Astrocyte (in vitro differentiated cells and primary cell): ENCODE measurements at regions not wholly inside any gene's neighbourhood (a gene's known extent, or its start where the extent isn't known, plus 50 kb on each side); places are given as distances from the start of the nearest gene placed in this dataset.
"Not testable (repeated sequence)": the region's sequence is repeated elsewhere in the genome, so short reads cannot be mapped to it uniquely, and the experiment has no call there.

Experiments
- DNase-seq: peaks from one replicate; pipeline ENCODE4 v3.0.0-alpha.2; 2010; ENCODE audit warnings: low read depth
- FAIRE-seq: peaks from 2 replicates; lab custom pipeline; 2011; peaks lifted over from hg19 to GRCh38; lab: Jason Lieb, UNC
- H2AFZ ChIP-seq: 2 replicates; pipeline ENCODE4 v1.6.0; 2012; ENCODE audit warnings: low read depth, low read length, inconsistent platforms
- H3K27ac ChIP-seq: 2 replicates; pipeline ENCODE4 v1.5.1; 2011; ENCODE audit warnings: low read depth, low read length, inconsistent platforms
- H3K27me3 ChIP-seq: 2 replicates; pipeline ENCODE4 v1.6.0; 2011; ENCODE audit warnings: low read length, inconsistent platforms; ENCODE audit not compliant: insufficient read depth
- H3K36me3 ChIP-seq: 2 replicates; pipeline ENCODE4 v1.5.1; 2011; ENCODE audit warnings: low read length, inconsistent platforms; ENCODE audit not compliant: insufficient read depth
- H3K4me1 ChIP-seq: 2 replicates; pipeline ENCODE4 v1.5.1; 2011; ENCODE audit warnings: low read length, inconsistent platforms; ENCODE audit not compliant: insufficient read depth
- H3K4me2 ChIP-seq: 2 replicates; pipeline ENCODE4 v1.6.0; 2012; ENCODE audit warnings: low read length, inconsistent platforms
- H3K4me3 ChIP-seq: 2 replicates; pipeline ENCODE4 v1.5.1; 2011; ENCODE audit warnings: low read depth, mild to moderate bottlenecking, low read length, inconsistent platforms; ENCODE audit not compliant: insufficient read depth
- H3K79me2 ChIP-seq: 2 replicates; pipeline ENCODE4 v1.6.0; 2012; ENCODE audit warnings: mild to moderate bottlenecking, low read length, inconsistent platforms; ENCODE audit not compliant: insufficient read depth
- H3K9ac ChIP-seq: 2 replicates; pipeline ENCODE4 v1.6.0; 2012; ENCODE audit warnings: mild to moderate bottlenecking, low read length, inconsistent platforms
- H3K9me3 ChIP-seq: 2 replicates; pipeline ENCODE4 v1.5.1; 2012; ENCODE audit warnings: low read depth, mild to moderate bottlenecking, low read length, inconsistent platforms; ENCODE audit not compliant: insufficient read depth
- H4K20me1 ChIP-seq: 2 replicates; pipeline ENCODE4 v1.6.0; 2012; ENCODE audit warnings: low read length, inconsistent platforms; ENCODE audit not compliant: insufficient read depth
- H3K27ac Mint-ChIP-seq: one replicate; pipeline ENCODE4 v1.8.0; 2021; ENCODE audit warnings: mild to moderate bottlenecking, mixed read lengths; ENCODE audit not compliant: unreplicated experiment
- H3K27me3 Mint-ChIP-seq: one replicate; pipeline ENCODE4 v1.8.0; 2021; ENCODE audit warnings: low read depth, mixed read lengths; ENCODE audit not compliant: unreplicated experiment
- H3K36me3 Mint-ChIP-seq: one replicate; pipeline ENCODE4 v1.8.0; 2021; ENCODE audit warnings: low read depth, mixed read lengths; ENCODE audit not compliant: unreplicated experiment
- H3K4me1 Mint-ChIP-seq: one replicate; pipeline ENCODE4 v1.8.0; 2021; ENCODE audit warnings: low read depth, mixed read lengths; ENCODE audit not compliant: unreplicated experiment
- H3K4me3 Mint-ChIP-seq: one replicate; pipeline ENCODE4 v1.8.0; 2021; ENCODE audit warnings: mild to moderate bottlenecking, moderate library complexity, mixed read lengths; ENCODE audit not compliant: unreplicated experiment
- H3K9me3 Mint-ChIP-seq: one replicate; pipeline ENCODE4 v1.8.0; 2021; ENCODE audit warnings: mild to moderate bottlenecking, mixed read lengths; ENCODE audit not compliant: unreplicated experiment
- EZH2 ChIP-seq: IDR thresholded peaks from 2 replicates; pipeline ENCODE4 v1.6.1; 2012; ENCODE audit warnings: mild to moderate bottlenecking, low read length, inconsistent platforms; ENCODE audit not compliant: insufficient read depth
- TF ChIP-seq, protein P1 (sequence below): IDR thresholded peaks from 2 replicates; pipeline ENCODE4 v1.5.1; 2011; ENCODE audit warnings: low read depth, mild to moderate bottlenecking, inconsistent platforms, low read length, moderate library complexity; ENCODE audit not compliant: insufficient read depth

DNA sequence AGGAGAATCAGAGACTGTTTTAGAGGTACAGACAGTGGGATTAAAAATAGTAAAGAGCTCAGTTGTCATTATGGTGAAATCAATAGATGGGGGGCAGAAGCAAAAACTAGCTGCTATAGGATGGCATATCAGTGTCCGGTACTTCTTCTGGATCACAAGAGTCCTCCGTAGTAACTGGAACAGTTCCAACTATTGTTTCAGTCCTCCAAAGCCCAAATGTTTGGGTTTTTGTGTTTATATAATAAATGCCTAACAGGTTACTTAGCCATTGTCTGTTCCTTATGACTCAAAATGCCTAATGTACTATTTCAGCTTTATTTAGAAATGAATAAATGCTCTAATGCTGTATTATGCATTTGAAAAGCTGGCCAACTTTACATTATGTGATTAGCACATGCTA is 401.2 kb downstream of the PTH2R start:
- no peak overlapping the region for H3K27ac Mint-ChIP-seq
- no peaks in the 10 kb centered on the region for H3K4me1 ChIP-seq
- no peak for TF ChIP-seq EZH2
- TF ChIP-seq, protein P1, sequence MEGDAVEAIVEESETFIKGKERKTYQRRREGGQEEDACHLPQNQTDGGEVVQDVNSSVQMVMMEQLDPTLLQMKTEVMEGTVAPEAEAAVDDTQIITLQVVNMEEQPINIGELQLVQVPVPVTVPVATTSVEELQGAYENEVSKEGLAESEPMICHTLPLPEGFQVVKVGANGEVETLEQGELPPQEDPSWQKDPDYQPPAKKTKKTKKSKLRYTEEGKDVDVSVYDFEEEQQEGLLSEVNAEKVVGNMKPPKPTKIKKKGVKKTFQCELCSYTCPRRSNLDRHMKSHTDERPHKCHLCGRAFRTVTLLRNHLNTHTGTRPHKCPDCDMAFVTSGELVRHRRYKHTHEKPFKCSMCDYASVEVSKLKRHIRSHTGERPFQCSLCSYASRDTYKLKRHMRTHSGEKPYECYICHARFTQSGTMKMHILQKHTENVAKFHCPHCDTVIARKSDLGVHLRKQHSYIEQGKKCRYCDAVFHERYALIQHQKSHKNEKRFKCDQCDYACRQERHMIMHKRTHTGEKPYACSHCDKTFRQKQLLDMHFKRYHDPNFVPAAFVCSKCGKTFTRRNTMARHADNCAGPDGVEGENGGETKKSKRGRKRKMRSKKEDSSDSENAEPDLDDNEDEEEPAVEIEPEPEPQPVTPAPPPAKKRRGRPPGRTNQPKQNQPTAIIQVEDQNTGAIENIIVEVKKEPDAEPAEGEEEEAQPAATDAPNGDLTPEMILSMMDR: no peak
- H3K27me3 Mint-ChIP-seq: no peaks in the 10 kb centered on the region
- no peak for FAIRE-seq
- H4K20me1 ChIP-seq: no peaks in the 10 kb centered on the region
- H3K36me3 ChIP-seq: no peaks in the 10 kb centered on the region
- no peak for DNase-seq
- no peaks in the 10 kb centered on the region for H3K9me3 ChIP-seq
- H3K36me3 Mint-ChIP-seq: no peaks in the 10 kb centered on the region
- no peaks in the 10 kb centered on the region for H3K27me3 ChIP-seq
- H3K4me1 Mint-ChIP-seq: no peaks in the 10 kb centered on the region
- no peaks in the 10 kb centered on the region for H3K79me2 ChIP-seq
- H3K9ac ChIP-seq: no peak overlapping the region
- H3K9me3 Mint-ChIP-seq: peaks cover 6% of the 10 kb centered on the region
- H3K4me3 Mint-ChIP-seq: no peak overlapping the region
- H3K4me2 ChIP-seq: no peak overlapping the region
- no peak overlapping the region for H3K4me3 ChIP-seq
- H3K27ac ChIP-seq: no peak overlapping the region
- no peak overlapping the region for H2AFZ ChIP-seq

DNA sequence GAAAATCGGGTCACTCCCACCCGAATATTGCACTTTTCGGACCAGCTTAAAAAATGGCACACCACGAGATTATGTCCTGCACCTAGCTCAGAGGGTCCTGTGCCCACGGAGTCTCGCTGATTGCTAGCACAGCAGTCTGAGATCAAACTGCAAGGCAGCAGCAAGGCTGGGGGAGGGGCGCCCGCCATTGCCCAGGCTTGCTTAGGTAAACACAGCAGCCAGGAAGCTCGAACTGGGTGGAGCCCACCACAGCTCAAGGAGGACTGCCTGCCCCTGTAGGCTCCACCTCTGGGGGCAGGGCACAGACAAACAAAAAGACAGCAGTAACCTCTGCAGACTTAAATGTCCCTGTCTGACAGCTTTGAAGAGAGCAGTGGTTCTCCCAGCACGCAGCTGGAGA is 405.3 kb downstream of the PTH2R start:
- H3K9ac ChIP-seq, H3K4me3 ChIP-seq, DNase-seq, H3K79me2 ChIP-seq, H3K27ac Mint-ChIP-seq, H3K27me3 ChIP-seq, H3K27me3 Mint-ChIP-seq, H3K4me2 ChIP-seq, H3K4me3 Mint-ChIP-seq, H3K36me3 Mint-ChIP-seq, H3K4me1 ChIP-seq, H4K20me1 ChIP-seq, H3K9me3 Mint-ChIP-seq, H2AFZ ChIP-seq, FAIRE-seq, H3K4me1 Mint-ChIP-seq, H3K36me3 ChIP-seq, H3K27ac ChIP-seq, H3K9me3 ChIP-seq: not testable (repeated sequence)

DNA sequence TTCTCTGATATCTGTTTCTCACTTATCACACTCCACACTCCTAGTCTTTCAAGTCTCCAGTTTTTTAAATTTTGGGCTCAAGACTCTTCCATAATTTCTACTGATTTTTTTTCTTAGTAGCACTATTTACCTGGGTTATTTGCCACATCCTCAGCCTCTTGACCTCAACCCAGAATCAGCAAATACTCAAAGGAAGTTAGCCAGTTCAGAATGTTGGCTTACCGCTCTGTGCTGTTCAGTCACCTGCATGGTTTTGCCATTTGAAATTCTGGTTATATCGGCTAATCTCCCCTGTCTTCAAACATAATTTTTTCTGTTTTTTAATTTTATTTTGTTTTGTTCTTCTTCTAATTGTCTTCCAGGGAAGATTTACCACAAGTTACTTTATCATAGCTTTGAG is 412.6 kb downstream of the PTH2R start:
- Histone ChIP-seq H3K4me1 (no peaks in the 10 kb centered on the region), H3K4me2 (no peak overlapping the region), H3K9me3 (no peaks in the 10 kb centered on the region), H3K27ac (no peak overlapping the region), H3K79me2 (no peaks in the 10 kb centered on the region), H3K9ac (no peak overlapping the region), H3K27me3 (no peaks in the 10 kb centered on the region), H2AFZ (no peak overlapping the region), H4K20me1 (no peaks in the 10 kb centered on the region), H3K36me3 (no peaks in the 10 kb centered on the region), H3K4me3 (no peak overlapping the region)
- no peak for FAIRE-seq
- H3K9me3 Mint-ChIP-seq: no peaks in the 10 kb centered on the region
- no peak overlapping the region for H3K27ac Mint-ChIP-seq
- no peak overlapping the region for H3K4me3 Mint-ChIP-seq
- H3K36me3 Mint-ChIP-seq: no peaks in the 10 kb centered on the region
- TF ChIP-seq, protein P1: no peak
- TF ChIP-seq EZH2: no peak
- H3K4me1 Mint-ChIP-seq: no peaks in the 10 kb centered on the region
- no peaks in the 10 kb centered on the region for H3K27me3 Mint-ChIP-seq
- DNase-seq: no peak
